GM18868 (cell line): ENCODE measurements at regions not wholly inside any gene's neighbourhood (a gene's known extent, or its start where the extent isn't known, plus 50 kb on each side); places are given as distances from the start of the nearest gene placed in this dataset.
"Not testable (repeated sequence)": the region's sequence is repeated elsewhere in the genome, so short reads cannot be mapped to it uniquely, and the experiment has no call there.

ENCODE experiments used
- ATAC-seq: cut with Tn5 transposase; IDR thresholded peaks from one replicate; pipeline ENCODE4 v1.9.1; 2021; ENCODE audit warnings: mild to moderate bottlenecking, moderate library complexity; ENCODE audit not compliant: unreplicated experiment

GRCh38 chr10:84845628-84846261 is 517.4 kb downstream of the CCSER2 start:
- ATAC-seq, result peak; percentile 77

- no peak for ATAC-seq
Measured at GRCh38 chr10:84846658-84847316, 518.4 kb downstream of the CCSER2 start.

- ATAC-seq, result no peak
Measured at GRCh38 chr10:84848967-84849366, 520.6 kb downstream of the CCSER2 start.

- no peak for ATAC-seq
Measured at GRCh38 chr10:84850826-84851225, 522.4 kb downstream of the CCSER2 start.

GRCh38 chr10:84854439-84854838 is 526.0 kb downstream of the CCSER2 start:
- ATAC-seq, result no peak

GRCh38 chr10:84860855-84861254 is 532.5 kb downstream of the CCSER2 start:
- no peak for ATAC-seq

GRCh38 chr10:84862551-84862950 is 534.2 kb downstream of the CCSER2 start:
- ATAC-seq, result no peak

GRCh38 chr10:84863675-84864074 is 535.3 kb downstream of the CCSER2 start:
- ATAC-seq, result no peak

- ATAC-seq, result no peak
Measured at GRCh38 chr10:84876116-84876999, 548.0 kb downstream of the CCSER2 start.

- ATAC-seq, result no peak
Measured at GRCh38 chr10:84879991-84880390, 551.6 kb downstream of the CCSER2 start.

GRCh38 chr10:84881696-84882095 is 553.3 kb downstream of the CCSER2 start:
- ATAC-seq, result not testable (repeated sequence)

- no peak for ATAC-seq
Measured at GRCh38 chr10:84890706-84891105, 562.3 kb downstream of the CCSER2 start.

GRCh38 chr10:84891631-84892030 is 563.2 kb downstream of the CCSER2 start:
- no peak for ATAC-seq

GRCh38 chr10:84895541-84895940 is 567.2 kb downstream of the CCSER2 start:
- no peak for ATAC-seq

- ATAC-seq, result no peak
Measured at GRCh38 chr10:84896909-84897308, 568.5 kb downstream of the CCSER2 start.

GRCh38 chr10:84899268-84899667 is 570.9 kb downstream of the CCSER2 start:
- ATAC-seq, result no peak

GRCh38 chr10:84900141-84900540 is 571.8 kb downstream of the CCSER2 start:
- no peak for ATAC-seq

GRCh38 chr10:84901885-84902284 is 573.5 kb downstream of the CCSER2 start:
- ATAC-seq, result no peak

GRCh38 chr10:84902553-84902952 is 574.2 kb downstream of the CCSER2 start:
- no peak for ATAC-seq

GRCh38 chr10:84903320-84903719 is 574.9 kb downstream of the CCSER2 start:
- no peak for ATAC-seq

- ATAC-seq, result no peak
Measured at GRCh38 chr10:84907461-84908009, 579.1 kb downstream of the CCSER2 start.
